Subcutaneous abdominal adipose tissue (tissue), 5 donors: ENCODE measurements at regions not wholly inside any gene's neighbourhood (a gene's known extent, or its start where the extent isn't known, plus 50 kb on each side); places are given as distances from the start of the nearest gene placed in this dataset.

Experiments used
- H3K27ac ChIP-seq: one replicate; pipeline ENCODE4 v1.7.0; 2013; ENCODE audit warnings: low read depth, mild to moderate bottlenecking, inconsistent platforms, low read length, moderate library complexity
- H3K27me3 ChIP-seq, 5 donors: one replicate each; pipeline ENCODE4 v1.7.0; 2013; ENCODE audit warnings: low read length in 5 of 5, inconsistent platforms in 1 of 5; ENCODE audit not compliant: control insufficient read depth in 5 of 5, insufficient read depth in 4 of 5
- H3K36me3 ChIP-seq, 5 donors: one replicate each; pipeline ENCODE4 v1.7.0; 2013; ENCODE audit warnings: low read length in 5 of 5; ENCODE audit not compliant: control insufficient read depth in 5 of 5, insufficient read depth in 5 of 5
- H3K4me1 ChIP-seq, 5 donors: one replicate each; pipeline ENCODE4 v1.7.0; 2013; ENCODE audit warnings: low read length in 5 of 5, mild to moderate bottlenecking in 3 of 5, moderate library complexity in 1 of 5; ENCODE audit not compliant: control insufficient read depth in 5 of 5, insufficient read depth in 5 of 5
- H3K4me3 ChIP-seq, 5 donors: one replicate each; pipeline ENCODE4 v1.7.0; 2013; ENCODE audit warnings: low read length in 5 of 5, low read depth in 1 of 5
- H3K9ac ChIP-seq, 5 donors: one replicate each; pipeline ENCODE4 v1.7.0; 2013; ENCODE audit warnings: low read length in 5 of 5, mild to moderate bottlenecking in 4 of 5, moderate library complexity in 3 of 5
- H3K9me3 ChIP-seq, 5 donors: one replicate each; pipeline ENCODE4 v1.7.0; 2013; ENCODE audit warnings: low read length in 5 of 5; ENCODE audit not compliant: control insufficient read depth in 5 of 5
- donor health status: healthy.
- donor health status: healthy.
- donor health status: healthy.
- donor health status: healthy.
- donor health status: healthy.

DNA sequence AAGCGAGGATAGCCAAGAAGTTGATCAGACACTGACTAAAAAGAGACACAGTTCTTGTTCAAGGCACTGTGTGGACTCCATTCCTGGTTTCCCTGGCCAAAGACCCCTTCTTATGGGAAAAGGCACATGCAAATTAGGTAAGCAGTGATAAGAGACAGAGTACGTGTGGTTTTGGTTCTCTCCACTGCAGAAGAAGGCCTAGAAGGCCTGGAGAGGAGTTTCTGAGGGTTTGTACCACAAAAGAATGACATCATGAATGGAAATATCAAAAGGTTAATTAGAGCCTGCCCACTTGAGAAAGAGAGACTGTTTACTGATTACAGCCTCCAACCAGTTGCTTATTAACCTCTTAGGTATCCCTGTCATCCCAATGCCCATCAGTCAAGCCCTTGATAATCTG is 137.5 kb downstream of the ZNF365 start:
- no peaks in the 10 kb centered on the region for H3K27me3 ChIP-seq
- no peaks in the 10 kb centered on the region for H3K9me3 ChIP-seq
- H3K27ac ChIP-seq = no peak overlapping the region
- H3K36me3 ChIP-seq = no peaks in the 10 kb centered on the region
- H3K4me1 ChIP-seq = peaks cover 0 to 20% (median 8%) of the 10 kb centered on the region in 5 donors
- no peak overlapping the region for H3K9ac ChIP-seq
- H3K4me3 ChIP-seq = no peak overlapping the region

GRCh38 chr10:62512732-62513475 is 138.7 kb downstream of the ZNF365 start:
- peaks cover 0 to 32% (median 19%) of the 10 kb centered on the region in 5 donors for H3K4me1 ChIP-seq
- no peak overlapping the region for H3K4me3 ChIP-seq
- H3K9ac ChIP-seq = no peak overlapping the region
- H3K36me3 ChIP-seq = no peaks in the 10 kb centered on the region
- no peak overlapping the region for H3K27ac ChIP-seq
- H3K27me3 ChIP-seq = no peaks in the 10 kb centered on the region
- no peaks in the 10 kb centered on the region for H3K9me3 ChIP-seq

- no peak overlapping the region for H3K9ac ChIP-seq
- H3K9me3 ChIP-seq = no peaks in the 10 kb centered on the region
- no peak overlapping the region for H3K4me3 ChIP-seq
- peaks cover 0 to 34% (median 19%) of the 10 kb centered on the region in 5 donors for H3K4me1 ChIP-seq
- H3K27ac ChIP-seq = no peak overlapping the region
- no peaks in the 10 kb centered on the region for H3K27me3 ChIP-seq
- H3K36me3 ChIP-seq = no peaks in the 10 kb centered on the region
Measured at GRCh38 chr10:62514079-62514693, 140.0 kb downstream of the ZNF365 start.

- no peak overlapping the region for H3K27ac ChIP-seq
- H3K4me1 ChIP-seq = peaks cover 0 to 18% (median 14%) of the 10 kb centered on the region in 5 donors
- H3K4me3 ChIP-seq = no peak overlapping the region
- no peaks in the 10 kb centered on the region for H3K27me3 ChIP-seq
- H3K36me3 ChIP-seq = no peaks in the 10 kb centered on the region
- H3K9me3 ChIP-seq = no peaks in the 10 kb centered on the region
- no peak overlapping the region for H3K9ac ChIP-seq
Measured at GRCh38 chr10:62517252-62517651, 143.1 kb downstream of the ZNF365 start.

GRCh38 chr10:62527019-62527827 is 153.1 kb downstream of the ZNF365 start:
- H3K9me3 ChIP-seq = no peaks in the 10 kb centered on the region
- H3K36me3 ChIP-seq = no peaks in the 10 kb centered on the region
- no peaks in the 10 kb centered on the region for H3K27me3 ChIP-seq
- peak overlapping the region in 1 of 5 donors; percentile 29 for H3K4me3 ChIP-seq
- H3K9ac ChIP-seq = no peak overlapping the region
- peaks cover 3 to 23% (median 13%) of the 10 kb centered on the region in 5 donors for H3K4me1 ChIP-seq
- no peak overlapping the region for H3K27ac ChIP-seq

DNA sequence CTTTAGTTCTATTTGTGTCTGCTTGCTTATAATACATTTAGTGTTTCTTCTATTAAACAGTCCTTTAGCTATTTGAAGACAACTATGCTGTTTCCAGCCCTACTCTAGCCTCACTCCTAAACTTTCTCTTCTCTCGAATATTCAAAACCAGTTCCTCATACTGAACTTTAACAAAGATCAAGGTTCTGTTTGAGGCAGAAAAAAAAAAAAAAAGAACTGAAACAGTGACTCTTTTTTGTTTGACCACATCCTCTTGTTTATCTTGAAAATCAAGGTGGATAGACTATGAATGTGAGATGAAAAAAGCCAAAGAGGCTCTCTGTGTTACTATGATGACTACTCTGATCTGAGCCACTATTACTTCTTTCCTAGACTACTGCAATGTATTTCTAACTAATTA is 154.3 kb downstream of the ZNF365 start:
- Histone ChIP-seq H3K27me3 (no peaks in the 10 kb centered on the region), H3K4me3 (no peak overlapping the region), H3K4me1 (peaks cover 3 to 23% (median 13%) of the 10 kb centered on the region in 5 donors), H3K9me3 (no peaks in the 10 kb centered on the region), H3K27ac (no peak overlapping the region), H3K9ac (no peak overlapping the region), H3K36me3 (no peaks in the 10 kb centered on the region)

- no peaks in the 10 kb centered on the region for H3K27me3 ChIP-seq
- H3K4me1 ChIP-seq = peaks cover 3 to 23% (median 13%) of the 10 kb centered on the region in 5 donors
- no peaks in the 10 kb centered on the region for H3K9me3 ChIP-seq
- H3K36me3 ChIP-seq = no peaks in the 10 kb centered on the region
- H3K9ac ChIP-seq = no peak overlapping the region
- no peak overlapping the region for H3K27ac ChIP-seq
- H3K4me3 ChIP-seq = no peak overlapping the region
Measured at GRCh38 chr10:62529396-62529795, 155.2 kb downstream of the ZNF365 start.

GRCh38 chr10:62534031-62534430 is 159.9 kb downstream of the ZNF365 start:
- peaks cover 0 to 8% (median 0%) of the 10 kb centered on the region in 5 donors for H3K4me1 ChIP-seq
- H3K27me3 ChIP-seq = no peaks in the 10 kb centered on the region
- H3K4me3 ChIP-seq = no peak overlapping the region
- H3K27ac ChIP-seq = no peak overlapping the region
- no peaks in the 10 kb centered on the region for H3K36me3 ChIP-seq
- no peak overlapping the region for H3K9ac ChIP-seq
- no peaks in the 10 kb centered on the region for H3K9me3 ChIP-seq

DNA sequence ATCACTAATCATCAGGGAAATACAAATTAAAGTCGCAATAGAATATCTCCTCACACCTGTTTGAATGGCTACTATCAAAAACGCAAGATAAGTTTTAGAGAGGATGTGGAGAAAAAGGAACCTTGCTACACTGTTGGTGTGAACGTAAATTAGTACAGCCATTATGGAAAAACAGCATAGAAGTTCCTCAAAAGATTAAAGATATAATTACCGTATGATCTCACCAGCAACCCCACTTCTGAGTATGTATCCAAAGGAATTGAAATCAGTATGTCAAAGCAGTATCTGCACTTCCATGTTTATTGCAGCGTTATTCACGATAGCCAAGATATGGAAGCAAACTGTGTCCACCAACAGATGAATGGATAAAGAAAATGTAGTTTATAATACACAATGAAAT is 164.4 kb downstream of the ZNF365 start:
- Histone ChIP-seq H3K9ac (no peak overlapping the region), H3K9me3 (no peaks in the 10 kb centered on the region), H3K4me1 (peaks cover 0 to 11% (median 8%) of the 10 kb centered on the region in 5 donors), H3K4me3 (no peak overlapping the region), H3K27me3 (no peaks in the 10 kb centered on the region), H3K27ac (no peak overlapping the region), H3K36me3 (no peaks in the 10 kb centered on the region)

DNA sequence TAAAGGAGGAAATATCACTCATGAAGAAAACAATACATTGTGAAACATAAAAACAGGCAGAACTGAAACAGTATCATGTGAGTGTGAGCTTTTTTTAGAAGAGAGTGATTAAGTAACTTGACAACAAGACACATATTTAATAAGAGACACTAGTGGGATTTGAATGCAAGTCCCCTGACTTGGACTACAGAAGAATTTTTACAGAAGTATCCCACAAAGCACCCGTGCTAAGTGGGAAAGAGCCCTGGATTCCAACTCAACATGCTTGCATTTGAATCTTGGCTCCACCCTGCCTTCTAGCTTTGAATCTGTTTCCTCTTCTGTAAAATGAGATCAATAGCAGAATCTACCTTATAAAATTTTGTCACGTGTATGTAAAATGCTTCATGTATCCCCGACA is 166.2 kb downstream of the ZNF365 start:
- Histone ChIP-seq H3K9me3 (no peaks in the 10 kb centered on the region), H3K27me3 (no peaks in the 10 kb centered on the region), H3K4me3 (no peak overlapping the region), H3K9ac (peak overlapping the region in 1 of 5 donors; percentile 28), H3K27ac (no peak overlapping the region), H3K36me3 (no peaks in the 10 kb centered on the region), H3K4me1 (peaks cover 0 to 15% (median 11%) of the 10 kb centered on the region in 5 donors)
